Mucosa of gallbladder (tissue), 1 donor: ENCODE measurements at regions not wholly inside any gene's neighbourhood (a gene's known extent, or its start where the extent isn't known, plus 50 kb on each side); places are given as distances from the start of the nearest gene placed in this dataset.

Experiments
- DNase-seq: peaks from one replicate; pipeline ENCODE4 v3.0.0-alpha.2; 2020; ENCODE audit warnings: low spot score
- donor health status: DM: no; HTN: no; CAD: no.

DNA sequence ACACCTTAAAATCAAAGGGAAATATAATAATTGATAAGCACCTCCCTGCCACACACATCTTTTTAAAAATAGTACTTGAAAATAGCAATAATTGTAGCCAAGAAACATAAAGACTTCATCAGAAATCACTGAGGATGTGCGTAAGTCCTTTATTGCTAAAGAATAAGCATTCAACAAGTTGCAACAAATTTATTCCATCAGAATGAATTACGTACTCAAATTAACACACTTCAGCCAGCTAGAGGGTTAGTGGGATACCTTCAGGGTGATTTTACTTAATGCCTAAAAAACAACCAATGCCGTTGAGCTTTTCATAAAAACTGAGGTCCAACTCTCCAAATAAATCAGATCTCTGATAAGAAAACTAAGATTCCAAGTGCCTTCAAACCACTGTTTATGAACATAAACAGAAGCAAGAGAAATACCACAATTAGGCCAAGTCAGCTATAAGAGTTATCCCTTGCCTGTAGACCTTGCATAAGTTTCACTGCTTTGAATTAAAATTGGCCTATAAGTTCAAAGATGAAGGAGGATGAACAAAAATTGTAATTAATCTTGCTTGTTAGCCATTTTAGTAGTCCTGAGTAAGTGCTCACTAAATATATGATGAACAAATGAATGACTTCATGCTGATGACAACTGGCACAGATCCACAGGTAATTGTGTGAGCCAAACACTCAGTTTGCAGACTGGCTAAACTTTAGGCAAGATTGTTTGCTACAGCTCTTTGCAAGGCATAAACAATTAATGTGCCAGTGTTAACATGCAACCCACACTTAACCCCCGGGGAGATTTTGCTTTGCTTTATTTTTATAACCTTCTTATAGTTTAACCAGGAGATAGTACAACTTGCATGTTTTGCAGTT lies 375.1 kb upstream of the THBS1 start:
- DNase-seq: no peak

DNA sequence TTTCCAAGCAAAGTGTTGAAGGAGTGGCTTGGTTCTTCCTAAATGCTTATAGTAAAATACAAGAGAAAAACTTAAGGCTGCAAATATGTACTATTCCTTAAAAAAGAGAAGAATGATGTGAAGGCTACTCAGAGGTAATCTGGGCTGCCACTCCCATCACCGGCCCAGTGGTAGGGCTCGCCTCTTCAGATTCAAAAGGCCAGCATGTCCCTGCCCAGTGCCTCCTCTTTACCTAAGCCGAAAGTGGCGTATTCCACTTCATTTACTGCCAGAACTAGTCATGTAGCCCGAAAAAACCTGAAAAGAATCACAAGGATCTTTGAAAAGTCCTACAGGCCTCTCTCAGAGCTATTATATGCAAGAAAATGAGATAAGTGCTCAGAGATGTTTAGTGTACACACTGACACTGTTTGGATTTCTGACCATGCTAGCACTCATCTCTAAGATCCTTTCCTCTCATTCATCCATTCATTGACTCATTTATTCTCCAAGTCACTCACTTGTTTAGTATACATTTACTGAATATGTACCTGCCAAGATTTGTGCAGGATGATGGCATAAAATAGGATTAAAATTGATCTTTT lies 373.3 kb upstream of the THBS1 start:
- DNase-seq: no peak

DNA sequence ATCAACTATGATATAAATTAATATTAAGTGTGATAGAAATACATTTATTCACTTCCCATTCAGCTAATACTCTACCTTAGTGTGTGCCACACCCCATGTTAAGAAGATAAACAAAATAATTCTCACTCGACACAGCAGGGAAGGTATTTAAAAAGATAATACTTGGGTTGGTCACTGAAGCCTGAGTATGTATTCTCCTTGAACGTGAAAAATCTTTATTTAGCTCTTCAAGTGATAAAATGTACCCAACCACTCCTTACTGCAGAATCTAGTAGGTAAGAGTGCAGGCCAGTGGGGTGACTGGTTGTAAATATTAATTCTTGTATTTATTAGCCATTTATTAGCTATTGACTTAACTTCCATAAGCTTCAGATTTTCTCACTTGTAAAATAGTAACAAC lies 372.7 kb upstream of the THBS1 start:
- no peak for DNase-seq

DNA sequence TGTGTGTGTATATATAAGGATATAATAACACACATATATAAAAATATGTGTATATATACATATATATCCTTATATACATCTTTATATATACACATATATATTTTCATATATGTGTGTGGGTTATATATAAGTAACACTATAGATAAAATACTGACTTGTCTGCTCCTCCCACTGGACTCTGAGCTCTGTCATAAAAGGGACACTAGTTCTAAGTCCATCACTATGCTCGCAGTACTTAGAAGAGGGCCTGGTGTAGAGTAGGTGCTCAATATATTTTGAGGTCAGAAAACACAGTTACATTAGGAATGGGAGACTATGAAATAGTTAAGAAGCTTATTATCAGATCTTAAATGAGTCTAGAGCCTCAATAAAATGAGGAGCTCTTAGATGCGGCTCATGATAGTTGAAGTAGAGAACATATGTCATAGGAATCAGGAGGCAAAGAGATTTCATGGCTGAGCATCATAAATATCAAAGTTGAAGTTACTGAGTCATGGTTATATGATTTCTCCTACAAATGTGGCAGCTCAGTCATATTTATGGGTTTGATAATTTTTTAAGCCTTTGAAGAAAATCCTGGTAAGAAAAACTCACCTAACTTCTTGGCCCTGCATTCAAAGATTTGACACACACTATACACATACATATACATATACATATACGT lies 371.2 kb upstream of the THBS1 start:
- no peak for DNase-seq

DNA sequence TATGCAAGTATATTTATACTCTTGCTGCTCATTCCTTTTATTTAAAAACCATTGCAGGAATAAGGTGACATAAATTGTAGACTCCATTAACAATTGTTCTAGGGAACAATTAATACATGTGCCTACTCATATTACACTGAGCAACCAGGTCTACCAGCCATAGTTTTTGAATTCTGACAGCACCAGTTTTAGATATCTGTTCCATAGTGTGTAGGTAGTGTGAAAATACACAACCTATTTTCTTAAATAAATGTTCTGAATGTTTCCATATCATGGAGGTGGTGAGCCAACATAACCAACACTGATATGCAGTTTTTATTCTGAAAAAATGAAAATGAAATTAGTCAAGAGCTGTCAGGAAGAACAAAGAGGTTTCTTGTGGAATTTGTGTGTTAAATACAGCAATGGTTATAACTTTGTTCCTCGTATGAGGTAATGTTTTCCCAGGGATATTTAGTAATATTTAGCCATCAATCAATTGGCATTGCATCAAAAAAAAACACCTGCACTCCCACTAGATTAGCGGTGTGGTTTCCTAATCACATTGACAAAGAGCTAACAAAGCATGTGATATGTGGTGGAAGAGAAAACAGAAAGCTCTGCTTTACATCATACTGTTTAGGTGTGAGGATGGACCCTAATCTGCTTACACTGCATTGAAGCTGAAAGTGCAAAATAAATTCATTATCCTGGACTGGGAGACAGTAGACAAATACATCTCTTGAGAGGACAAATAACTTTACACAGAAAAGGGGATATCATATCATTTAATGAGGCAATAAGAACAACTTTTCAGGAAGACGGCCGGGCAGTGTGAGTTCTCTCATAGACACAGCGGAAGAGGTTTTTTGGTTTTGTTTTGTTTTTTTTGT lies 369.5 kb upstream of the THBS1 start:
- DNase-seq: no peak

DNA sequence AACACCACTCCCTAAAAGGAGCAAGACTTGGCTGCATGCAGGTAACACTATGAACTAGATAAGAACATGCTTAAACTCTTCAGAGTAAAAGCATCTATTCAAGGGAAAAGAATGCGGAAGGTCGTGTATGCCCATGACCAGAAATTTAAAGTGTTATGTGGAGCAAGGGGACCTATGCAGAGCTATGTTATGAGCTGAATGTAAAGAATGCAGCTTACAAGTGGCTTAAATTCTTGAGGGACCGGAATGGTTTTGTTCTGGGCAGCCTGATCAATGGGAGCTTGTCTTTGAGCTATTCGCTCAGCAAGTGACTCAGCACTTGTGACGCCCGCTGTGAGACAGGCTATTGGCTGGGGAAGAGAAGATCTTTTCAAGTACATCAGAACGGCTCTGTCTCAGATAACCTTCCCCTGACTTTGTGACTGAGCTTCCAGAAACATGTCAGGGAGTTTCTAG lies 367.5 kb upstream of the THBS1 start:
- peak; percentile 76 for DNase-seq

DNA sequence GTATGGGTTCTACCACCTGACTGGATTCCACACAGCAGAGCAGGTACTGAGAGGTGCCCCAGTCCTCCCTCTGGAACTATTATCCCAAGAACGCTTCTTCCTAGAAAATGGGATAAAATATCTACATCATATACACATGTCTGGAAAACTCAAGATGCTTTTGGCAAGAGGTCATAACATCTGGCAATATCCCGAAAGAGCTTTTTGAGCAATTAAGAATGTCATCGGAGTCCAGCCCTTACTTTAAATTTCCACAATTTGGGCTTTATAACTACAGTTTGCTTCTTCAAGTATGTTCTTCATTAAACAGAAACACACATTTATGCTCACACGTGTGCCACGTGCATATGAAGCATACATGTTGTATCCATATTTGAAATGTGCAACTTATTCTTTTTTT lies 365.9 kb upstream of the THBS1 start:
- DNase-seq: no peak

DNA sequence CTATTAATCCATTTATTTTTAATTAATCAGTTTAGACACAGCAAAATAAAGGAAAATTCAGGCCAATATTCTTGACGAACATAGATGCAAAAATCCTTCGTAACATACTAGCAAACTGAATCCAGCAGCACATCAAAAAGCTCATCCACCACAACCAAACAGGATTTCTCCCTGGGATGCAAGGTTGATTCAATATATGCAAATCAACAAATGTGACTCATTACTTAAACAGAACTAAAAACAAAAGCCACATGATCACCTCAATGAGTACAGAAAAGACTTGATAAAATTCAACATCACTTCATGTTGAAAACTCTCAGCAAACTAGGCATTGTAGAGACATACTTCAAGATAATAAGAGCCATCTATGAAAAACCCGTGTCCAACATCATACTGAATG lies 364.1 kb upstream of the THBS1 start:
- no peak for DNase-seq

DNA sequence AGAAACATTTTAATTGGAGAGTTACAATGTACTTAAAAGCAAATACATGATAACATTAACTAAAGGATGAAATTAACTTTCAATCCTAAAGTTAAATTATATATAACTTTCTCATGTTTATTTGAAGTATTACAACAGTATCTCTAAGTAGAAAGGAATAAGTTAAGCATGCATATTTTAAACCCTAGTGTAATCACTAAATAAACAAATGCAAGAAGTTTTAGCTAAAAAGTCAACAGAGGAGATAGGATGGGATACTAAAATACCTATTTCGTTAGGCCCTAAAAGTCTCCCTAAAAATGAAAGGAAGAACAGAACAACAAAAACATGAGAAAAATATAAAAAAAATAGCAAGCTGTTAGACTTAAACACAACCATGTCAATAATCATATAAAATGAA lies 361.3 kb upstream of the THBS1 start:
- no peak for DNase-seq

DNA sequence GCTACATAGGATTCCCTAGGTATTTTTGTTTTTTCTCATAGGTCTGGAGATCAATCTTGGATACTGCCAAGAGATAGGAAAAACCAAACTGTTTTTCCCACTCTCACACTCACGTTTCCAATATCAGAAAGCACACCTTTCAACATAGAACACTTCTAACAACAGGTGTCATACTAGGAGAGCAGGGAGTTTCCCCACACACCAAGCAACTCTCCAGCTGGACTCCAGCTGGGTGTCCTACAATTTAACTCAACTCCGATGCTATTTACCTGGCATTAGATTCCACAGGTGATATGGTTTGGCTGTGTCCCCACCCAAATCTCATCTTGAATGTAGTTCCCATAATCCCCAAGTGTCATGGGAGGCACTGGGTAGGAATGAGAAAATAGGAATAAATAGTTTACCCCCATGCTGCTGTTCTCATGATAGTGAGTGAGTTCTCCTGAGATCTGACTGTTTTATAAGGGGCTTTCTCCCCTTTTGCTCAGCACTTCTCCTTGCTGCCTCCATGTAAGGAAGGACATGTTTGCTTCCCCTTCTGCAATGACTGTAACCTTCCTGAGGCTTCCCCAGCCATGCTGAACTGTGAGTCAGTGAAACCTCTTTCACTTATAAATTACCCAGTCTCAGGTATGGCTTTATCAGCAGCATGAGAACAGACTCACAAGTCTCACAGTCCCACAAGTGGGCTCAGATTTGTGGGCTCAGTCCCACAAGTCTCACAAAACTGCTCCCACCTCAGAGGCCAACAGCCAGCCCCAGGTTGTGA lies 354.5 kb upstream of the THBS1 start:
- DNase-seq: no peak

DNA sequence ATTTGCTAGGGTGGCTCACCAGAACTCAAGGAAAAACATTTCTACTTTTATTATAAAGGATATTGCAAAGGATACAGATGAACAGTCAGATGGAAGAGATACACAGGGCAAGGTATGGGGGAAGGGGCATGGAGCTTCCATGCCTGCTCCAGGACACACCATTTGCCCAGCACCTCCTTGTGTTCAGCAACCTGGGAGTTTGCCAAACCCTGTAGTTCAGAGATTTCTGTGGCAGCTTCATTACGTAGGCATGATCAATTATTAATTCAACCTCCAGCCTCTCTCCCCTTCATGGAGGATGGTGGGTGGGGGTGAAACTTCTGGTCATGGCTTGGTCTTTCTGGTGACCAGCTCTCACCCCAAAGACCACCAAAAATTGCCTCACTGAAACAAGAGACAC lies 353.9 kb upstream of the THBS1 start:
- no peak for DNase-seq

DNA sequence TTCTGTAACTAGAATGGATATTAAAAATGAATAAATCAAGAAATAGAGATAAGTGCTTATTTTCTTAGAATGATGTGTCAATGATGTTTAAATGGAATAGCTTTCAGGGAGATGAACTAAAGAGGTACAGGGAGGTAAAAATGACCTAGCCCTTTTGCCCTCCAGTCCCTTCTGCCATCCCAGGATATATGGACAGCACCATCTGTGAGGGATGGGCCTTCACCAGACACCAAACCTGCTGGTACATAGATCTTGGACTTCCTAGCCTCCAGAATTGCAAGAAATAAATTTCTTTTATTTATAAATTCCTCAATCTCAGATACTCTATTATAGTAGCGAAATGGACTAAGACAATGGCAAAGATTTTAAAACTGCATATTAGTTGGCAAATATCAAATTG lies 352.0 kb upstream of the THBS1 start:
- no peak for DNase-seq

DNA sequence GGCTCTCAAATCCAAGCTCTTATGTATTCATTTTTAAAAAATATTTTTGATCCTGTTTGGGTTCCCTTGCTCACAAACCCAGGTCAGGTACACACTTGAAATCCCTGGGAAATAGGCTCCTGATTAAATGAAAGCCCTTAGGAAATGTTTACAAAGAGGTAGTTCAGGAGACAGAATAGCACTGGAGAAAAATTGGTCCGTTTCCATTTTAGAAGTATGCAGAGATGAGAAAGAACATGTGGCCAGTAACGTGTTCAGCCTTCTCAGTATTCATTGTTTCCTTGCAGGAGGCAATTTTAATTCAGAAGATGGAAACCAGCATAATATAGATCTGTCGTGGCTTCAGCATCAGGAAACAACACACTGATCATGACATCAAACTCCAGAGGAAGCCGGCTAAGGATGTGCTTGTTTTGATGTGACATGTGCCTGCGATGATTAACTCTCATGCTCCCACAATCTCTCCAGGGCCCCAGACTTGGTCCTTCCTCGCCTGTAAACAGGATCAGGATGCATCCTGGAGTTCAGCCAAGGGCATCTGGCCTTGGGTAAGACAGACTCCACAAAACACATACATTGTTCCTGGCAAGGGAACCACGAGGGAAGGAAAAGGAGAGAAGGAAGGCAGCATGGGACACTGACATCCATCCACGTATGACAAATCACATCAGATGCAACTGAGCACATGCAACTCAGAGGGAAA lies 350.5 kb upstream of the THBS1 start:
- no peak for DNase-seq

DNA sequence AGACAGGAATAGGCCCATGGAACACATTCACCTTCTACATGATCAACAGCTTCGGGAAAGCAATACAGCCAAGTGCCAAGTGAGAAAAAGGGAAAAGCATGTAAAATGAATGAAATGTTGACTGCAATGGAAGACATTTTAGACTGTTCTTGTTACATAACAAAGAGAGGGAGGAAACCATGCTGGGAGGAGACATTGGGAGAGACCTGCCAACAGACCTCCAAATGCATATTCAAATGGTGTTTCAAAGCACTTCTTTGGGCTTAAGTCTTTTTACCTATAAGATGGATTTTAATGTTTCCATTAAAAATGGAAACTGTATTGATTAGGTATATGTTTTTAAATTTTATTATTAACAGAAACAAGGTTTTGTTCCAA lies 350.0 kb upstream of the THBS1 start:
- DNase-seq: no peak

DNA sequence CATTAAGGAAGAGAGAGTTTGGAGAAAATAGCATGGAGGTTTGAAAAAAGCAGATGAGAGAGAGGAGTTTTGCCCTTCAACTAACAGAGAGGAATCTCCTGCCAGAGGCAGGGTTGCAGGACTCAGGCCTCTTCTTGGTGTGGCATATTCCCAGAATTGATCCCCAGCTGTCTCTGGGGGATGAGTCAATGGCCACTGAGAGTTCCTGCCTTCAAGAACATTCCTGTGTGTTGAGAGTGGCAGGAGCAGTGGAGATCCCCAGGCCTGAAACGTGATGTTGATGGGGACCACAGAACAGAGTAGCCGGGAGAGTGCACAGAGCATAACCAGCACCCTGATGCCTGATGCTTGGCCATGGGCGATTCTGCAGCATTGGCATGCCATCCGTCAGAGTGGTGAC lies 348.4 kb upstream of the THBS1 start:
- DNase-seq: no peak

DNA sequence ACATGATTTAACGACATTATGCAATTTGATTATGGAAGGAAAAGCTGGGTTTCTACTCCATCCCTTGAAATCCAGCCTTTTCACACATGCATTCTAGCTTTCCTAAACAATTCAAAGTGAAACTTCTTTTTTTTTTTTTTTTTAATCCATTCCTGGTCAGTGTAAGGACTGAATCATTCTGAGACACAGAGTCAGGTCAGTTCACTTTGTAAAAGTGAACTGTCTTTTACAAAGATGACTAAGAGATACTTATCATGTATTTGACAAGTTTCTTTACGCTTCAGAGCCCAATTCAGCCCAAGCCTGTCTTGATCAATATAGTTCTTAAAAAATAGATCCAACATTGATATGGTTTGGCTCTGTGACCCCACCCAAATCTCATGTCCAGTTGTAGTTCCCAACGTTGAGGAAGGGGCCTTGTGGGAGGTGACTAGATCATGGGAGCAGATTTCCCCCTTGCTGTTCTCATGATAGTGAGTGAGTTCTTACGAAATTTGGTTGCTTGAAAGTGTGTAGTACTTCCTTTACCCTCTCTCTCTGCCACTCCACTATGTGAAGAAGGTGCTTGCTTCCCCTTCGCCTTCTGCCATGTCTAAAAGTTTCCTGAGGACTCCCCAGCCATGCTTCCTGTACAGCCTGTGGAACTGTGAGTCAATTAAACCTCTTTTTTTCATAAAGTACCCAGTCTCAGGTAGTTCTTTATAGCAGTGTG lies 345.6 kb upstream of the THBS1 start:
- no peak for DNase-seq

DNA sequence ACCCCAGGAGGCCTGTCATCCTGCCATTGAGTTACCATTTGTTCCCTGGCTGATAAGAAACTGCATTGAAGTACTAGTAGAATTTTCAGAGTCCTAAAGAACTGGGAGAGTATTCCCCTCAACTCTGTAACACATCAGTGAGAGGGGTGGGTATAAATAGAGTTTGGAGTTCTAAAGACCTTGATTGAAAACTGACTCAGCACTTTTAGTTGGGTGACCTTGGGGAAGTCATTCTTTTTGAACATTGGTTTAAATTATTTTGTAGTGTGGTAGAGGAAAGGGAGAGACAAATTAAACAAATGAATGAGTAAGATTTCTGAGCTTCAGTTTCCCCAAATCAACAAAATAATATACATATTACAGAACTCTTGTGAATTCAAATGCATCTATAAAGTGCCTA lies 344.5 kb upstream of the THBS1 start:
- no peak for DNase-seq

DNA sequence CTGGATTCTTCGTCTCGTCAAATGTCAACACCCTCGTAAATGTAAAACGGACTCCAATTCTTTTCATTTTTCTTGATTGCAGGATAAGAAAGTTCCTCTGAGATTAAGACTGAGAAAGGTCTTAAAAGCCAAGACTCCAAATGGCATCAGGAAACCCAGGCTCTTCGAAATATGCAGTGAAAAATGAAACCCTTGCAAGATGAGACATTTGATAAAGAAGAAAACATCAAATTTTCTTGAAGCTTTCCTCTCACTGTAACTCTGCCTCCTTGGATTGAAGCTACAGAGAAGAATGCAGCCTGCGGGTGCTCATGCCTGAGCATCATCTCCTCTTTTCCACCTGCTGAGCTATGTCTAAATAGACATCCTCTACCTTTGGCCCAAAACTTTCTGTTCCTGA lies 342.4 kb upstream of the THBS1 start:
- no peak for DNase-seq

DNA sequence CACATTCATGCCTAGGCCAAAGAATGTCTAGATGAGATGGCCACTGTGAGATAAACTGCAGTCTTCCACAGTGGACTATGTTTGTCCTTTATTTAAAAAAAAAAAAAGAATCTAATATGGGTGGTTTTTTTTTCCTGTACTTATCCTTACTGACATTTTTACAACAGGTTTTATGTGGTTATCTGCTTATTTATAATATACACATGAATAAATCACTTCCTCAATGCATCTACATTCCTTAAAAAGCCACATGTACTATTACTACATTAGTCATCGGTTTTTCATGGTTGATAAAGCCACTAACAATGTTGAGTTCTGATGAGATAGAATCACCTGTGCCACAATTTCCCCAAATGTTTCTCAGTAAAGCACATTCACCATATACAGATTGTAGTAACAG lies 341.3 kb upstream of the THBS1 start:
- DNase-seq: no peak

DNA sequence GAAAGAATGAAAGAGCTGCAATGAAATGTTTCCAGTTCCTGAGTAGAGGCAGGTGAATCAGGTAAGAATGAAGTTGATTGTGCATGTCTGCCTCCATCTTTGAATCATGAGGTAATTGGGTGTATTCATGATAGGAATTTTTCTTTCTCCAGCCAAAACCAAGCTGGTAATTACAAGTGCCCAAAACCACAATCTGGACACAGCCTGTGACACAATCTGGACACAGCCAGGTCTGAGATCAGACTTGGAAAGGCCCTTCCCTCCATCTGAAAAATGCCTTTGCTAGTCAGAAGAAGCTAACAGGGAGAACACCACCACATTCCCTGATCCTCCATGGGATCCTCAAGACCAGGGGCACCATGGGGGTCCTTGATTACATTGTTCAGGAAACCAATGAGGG lies 338.5 kb upstream of the THBS1 start:
- DNase-seq: no peak
